ENCODE measurements at regions not wholly inside any gene's neighbourhood (a gene's known extent, or its start where the extent isn't known, plus 50 kb on each side); places are given as distances from the start of the nearest gene placed in this dataset.

- WGBS, 2 donors, result 49% methylated on average over 11 of the region's 11 CpGs
- intact Hi-C loops (cut with DNase I), result no loop called here
- TF ChIP-seq CTCF (IDR thresholded peaks at IDR 0.05), result no peak
- ATAC-seq (no peak), FAIRE-seq (no peak), DNase-seq (no peak)
- Histone ChIP-seq H3K9me3 (no peaks in the 10 kb centered on the region), H3K4me3 (no peak overlapping the region), H3K27ac (no peak overlapping the region), H3K27me3 (no peaks in the 10 kb centered on the region), H3K36me3 (no peaks in the 10 kb centered on the region), H3K4me1 (no peaks in the 10 kb centered on the region)
These were observed 473.0 kb downstream of the SOX11 start for GRCh38 chr2:6164986-6165747.

- no peaks in the 10 kb centered on the region for H3K4me1 ChIP-seq
- no peaks in the 10 kb centered on the region for H3K9me3 ChIP-seq
- no peak for FAIRE-seq
- H3K27me3 ChIP-seq, result no peaks in the 10 kb centered on the region
- H3K36me3 ChIP-seq, result no peaks in the 10 kb centered on the region
- no peak overlapping the region for H3K27ac ChIP-seq
- TF ChIP-seq CTCF (IDR thresholded peaks at IDR 0.05), result no peak
- WGBS, 2 donors, result 53 to 56% methylated on average over 14 of the region's 14 CpGs
- peak in 5 of 6 donors; percentile 33 to 58 (median 43) for DNase-seq
- H3K4me3 ChIP-seq, result no peak overlapping the region
- ATAC-seq, result peak; percentile 72 to 81 (median 74)
- intact Hi-C loops (cut with DNase I), result no loop called here
These were observed 475.5 kb downstream of the SOX11 start for GRCh38 chr2:6167592-6168138.

GRCh38 chr2:6168485-6168884, 476.3 kb downstream of the SOX11 start:
- Histone ChIP-seq H3K27me3 (no peaks in the 10 kb centered on the region), H3K36me3 (no peaks in the 10 kb centered on the region), H3K4me1 (no peaks in the 10 kb centered on the region), H3K9me3 (no peaks in the 10 kb centered on the region), H3K27ac (no peak overlapping the region), H3K4me3 (no peak overlapping the region)
- FAIRE-seq (no peak), DNase-seq (no peak), ATAC-seq (no peak)
- 90 to 92% methylated on average over 1 of the region's 1 CpG for WGBS, 2 donors
- intact Hi-C loops (cut with DNase I), result no loop called here
- TF ChIP-seq CTCF (IDR thresholded peaks at IDR 0.05), result no peak

GRCh38 chr2:6171294-6171693, 479.1 kb downstream of the SOX11 start:
- Histone ChIP-seq H3K9me3 (no peaks in the 10 kb centered on the region), H3K4me3 (no peak overlapping the region), H3K27me3 (no peaks in the 10 kb centered on the region), H3K36me3 (no peaks in the 10 kb centered on the region), H3K27ac (no peak overlapping the region), H3K4me1 (no peaks in the 10 kb centered on the region)
- no peak for TF ChIP-seq CTCF (IDR thresholded peaks at IDR 0.05)
- no peak for FAIRE-seq
- 53 to 86% methylated on average over 3 of the region's 3 CpGs for WGBS, 2 donors
- no peak for DNase-seq
- ATAC-seq, result no peak
- intact Hi-C loops (cut with DNase I), result no loop called here

- H3K9me3 ChIP-seq, result no peaks in the 10 kb centered on the region
- intact Hi-C loops (cut with DNase I), result no loop called here
- H3K4me1 ChIP-seq, result peaks cover 0 to 14% (median 0%) of the 10 kb centered on the region in 3 donors
- ATAC-seq, result no peak
- no peak for FAIRE-seq
- no peaks in the 10 kb centered on the region for H3K36me3 ChIP-seq
- H3K27me3 ChIP-seq, result no peaks in the 10 kb centered on the region
- no peak overlapping the region for H3K4me3 ChIP-seq
- WGBS, 2 donors, result 35 to 46% methylated on average over 2 of the region's 2 CpGs
- no peak overlapping the region for H3K27ac ChIP-seq
- no peak for DNase-seq
- no peak for TF ChIP-seq CTCF (IDR thresholded peaks at IDR 0.05)
These were observed 485.6 kb downstream of the SOX11 start for GRCh38 chr2:6177811-6178210.

Data from pancreas (tissue), 10 donors.